ENCODE measurements at regions not wholly inside any gene's neighbourhood (a gene's known extent, or its start where the extent isn't known, plus 50 kb on each side); places are given as distances from the start of the nearest gene placed in this dataset.

- Histone ChIP-seq H3K79me2 (ENCODE audit: insufficient read depth, low read length) (no peaks in the 10 kb centered on the region), H3K9ac (ENCODE audit: insufficient read depth, low read depth, low read length) (no peak overlapping the region), H3K4me2 (ENCODE audit: low read depth, low read length) (no peak overlapping the region), H3K36me3 (replicated peaks in 1 of 2; ENCODE audit: control insufficient read depth in 1 of 2, insufficient read depth in 2 of 2, low read length in 2 of 2) (no peaks in the 10 kb centered on the region), H3K4me3 (replicated peaks in 1 of 3; ENCODE audit: insufficient read depth in 1 of 3, low read depth in 2 of 3, low read length in 3 of 3) (no peak overlapping the region), H4K20me1 (ENCODE audit: insufficient read depth, low read length) (no peaks in the 10 kb centered on the region), H3K4me1 (ENCODE audit: insufficient read depth, low read length) (no peaks in the 10 kb centered on the region), H3K27ac (ENCODE audit: extremely low read length, insufficient read depth, low read length) (no peak overlapping the region), H2AFZ (ENCODE audit: low read length) (no peak overlapping the region), H3K9me3 (ENCODE audit: low read length) (no peaks in the 10 kb centered on the region), H3K27me3 (ENCODE audit: control insufficient read depth in 1 of 2, insufficient read depth in 2 of 2, low read length in 2 of 2) (peaks cover 2 to 11% of the 10 kb centered on the region in 2 experiments; a peak in 2 of 5 replicates)
- CTCF ChIA-PET (ENCODE audit: low intra/inter-chr PET ratio, low total read pairs): no interaction called here
- POLR2A ChIA-PET: no interaction called here
- DNase-seq (ENCODE audit: low spot score) (no peak), ATAC-seq (no peak), FAIRE-seq (no peak)
- in situ Hi-C loops (cut with HindIII; ENCODE audit: extremely low pct_ligation_motif_present, low pct_unique_long_range_greater_than_20kb): no loop called here
- TF ChIP-seq NR3C1 (CRISPR knock-in tag; IDR thresholded peaks at IDR 0.05): no peak
- no TSS peak for BruUV-seq (replicated peaks)
- WGBS (ENCODE audit: low lambda C conversion rate): 19% methylated on average over 11 of the region's 17 CpGs
- intact Hi-C loops (cut with micrococcal nuclease; ENCODE audit: unreplicated experiment): no loop called here
Measured at GRCh38 chr18:78146136-78147085, 833.2 kb upstream of the SALL3 start.

GRCh38 chr18:78150590-78150989 is 829.0 kb upstream of the SALL3 start:
- Histone ChIP-seq H3K4me1 (ENCODE audit: insufficient read depth, low read length) (no peaks in the 10 kb centered on the region), H3K27me3 (ENCODE audit: control insufficient read depth in 1 of 2, insufficient read depth in 2 of 2, low read length in 2 of 2) (peaks cover 2 to 17% of the 10 kb centered on the region in 2 experiments; a peak in 3 of 5 replicates), H3K4me3 (replicated peaks in 1 of 3; ENCODE audit: insufficient read depth in 1 of 3, low read depth in 2 of 3, low read length in 3 of 3) (no peak overlapping the region), H3K27ac (ENCODE audit: extremely low read length, insufficient read depth, low read length) (no peak overlapping the region), H3K9ac (ENCODE audit: insufficient read depth, low read depth, low read length) (no peak overlapping the region), H2AFZ (ENCODE audit: low read length) (no peak overlapping the region), H3K79me2 (ENCODE audit: insufficient read depth, low read length) (no peaks in the 10 kb centered on the region), H3K4me2 (ENCODE audit: low read depth, low read length) (no peak overlapping the region), H3K36me3 (replicated peaks in 1 of 2; ENCODE audit: control insufficient read depth in 1 of 2, insufficient read depth in 2 of 2, low read length in 2 of 2) (no peaks in the 10 kb centered on the region), H3K9me3 (ENCODE audit: low read length) (no peaks in the 10 kb centered on the region), H4K20me1 (ENCODE audit: insufficient read depth, low read length) (no peaks in the 10 kb centered on the region)
- in situ Hi-C loops (cut with HindIII; ENCODE audit: extremely low pct_ligation_motif_present, low pct_unique_long_range_greater_than_20kb): no loop called here
- no TSS peak for BruUV-seq (replicated peaks)
- TF ChIP-seq SRSF4 (IDR thresholded peaks at IDR 0.05; ENCODE audit: low read depth, low read length, poor library complexity, severe bottlenecking) (no peak), ZFP62 (CRISPR knock-in tag; IDR thresholded peaks at IDR 0.05) (no peak), MEIS1 (CRISPR knock-in tag; IDR thresholded peaks at IDR 0.05; ENCODE audit: borderline replicate concordance) (no peak), ZNF878 (CRISPR knock-in tag; IDR thresholded peaks at IDR 0.05) (no peak), ZNF567 (CRISPR knock-in tag; IDR thresholded peaks at IDR 0.05; ENCODE audit: borderline replicate concordance) (no peak), HMGA1 (CRISPR knock-in tag; conservative IDR thresholded peaks at IDR 0.05) (no peak), ZNF30 (CRISPR knock-in tag; IDR thresholded peaks at IDR 0.05) (no peak), ZBTB1 (CRISPR knock-in tag; IDR thresholded peaks at IDR 0.05; ENCODE audit: borderline replicate concordance) (no peak), SP4 (CRISPR knock-in tag; IDR thresholded peaks at IDR 0.05) (no peak)
- TF ChIP-seq, protein P1, sequence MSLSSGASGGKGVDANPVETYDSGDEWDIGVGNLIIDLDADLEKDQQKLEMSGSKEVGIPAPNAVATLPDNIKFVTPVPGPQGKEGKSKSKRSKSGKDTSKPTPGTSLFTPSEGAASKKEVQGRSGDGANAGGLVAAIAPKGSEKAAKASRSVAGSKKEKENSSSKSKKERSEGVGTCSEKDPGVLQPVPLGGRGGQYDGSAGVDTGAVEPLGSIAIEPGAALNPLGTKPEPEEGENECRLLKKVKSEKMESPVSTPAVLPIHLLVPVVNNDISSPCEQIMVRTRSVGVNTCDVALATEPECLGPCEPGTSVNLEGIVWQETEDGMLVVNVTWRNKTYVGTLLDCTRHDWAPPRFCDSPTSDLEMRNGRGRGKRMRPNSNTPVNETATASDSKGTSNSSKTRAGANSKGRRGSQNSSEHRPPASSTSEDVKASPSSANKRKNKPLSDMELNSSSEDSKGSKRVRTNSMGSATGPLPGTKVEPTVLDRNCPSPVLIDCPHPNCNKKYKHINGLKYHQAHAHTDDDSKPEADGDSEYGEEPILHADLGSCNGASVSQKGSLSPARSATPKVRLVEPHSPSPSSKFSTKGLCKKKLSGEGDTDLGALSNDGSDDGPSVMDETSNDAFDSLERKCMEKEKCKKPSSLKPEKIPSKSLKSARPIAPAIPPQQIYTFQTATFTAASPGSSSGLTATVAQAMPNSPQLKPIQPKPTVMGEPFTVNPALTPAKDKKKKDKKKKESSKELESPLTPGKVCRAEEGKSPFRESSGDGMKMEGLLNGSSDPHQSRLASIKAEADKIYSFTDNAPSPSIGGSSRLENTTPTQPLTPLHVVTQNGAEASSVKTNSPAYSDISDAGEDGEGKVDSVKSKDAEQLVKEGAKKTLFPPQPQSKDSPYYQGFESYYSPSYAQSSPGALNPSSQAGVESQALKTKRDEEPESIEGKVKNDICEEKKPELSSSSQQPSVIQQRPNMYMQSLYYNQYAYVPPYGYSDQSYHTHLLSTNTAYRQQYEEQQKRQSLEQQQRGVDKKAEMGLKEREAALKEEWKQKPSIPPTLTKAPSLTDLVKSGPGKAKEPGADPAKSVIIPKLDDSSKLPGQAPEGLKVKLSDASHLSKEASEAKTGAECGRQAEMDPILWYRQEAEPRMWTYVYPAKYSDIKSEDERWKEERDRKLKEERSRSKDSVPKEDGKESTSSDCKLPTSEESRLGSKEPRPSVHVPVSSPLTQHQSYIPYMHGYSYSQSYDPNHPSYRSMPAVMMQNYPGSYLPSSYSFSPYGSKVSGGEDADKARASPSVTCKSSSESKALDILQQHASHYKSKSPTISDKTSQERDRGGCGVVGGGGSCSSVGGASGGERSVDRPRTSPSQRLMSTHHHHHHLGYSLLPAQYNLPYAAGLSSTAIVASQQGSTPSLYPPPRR (CRISPR knock-in tag; IDR thresholded peaks at IDR 0.05; ENCODE audit: borderline replicate concordance): no peak
- TF ChIP-seq, protein P2, sequence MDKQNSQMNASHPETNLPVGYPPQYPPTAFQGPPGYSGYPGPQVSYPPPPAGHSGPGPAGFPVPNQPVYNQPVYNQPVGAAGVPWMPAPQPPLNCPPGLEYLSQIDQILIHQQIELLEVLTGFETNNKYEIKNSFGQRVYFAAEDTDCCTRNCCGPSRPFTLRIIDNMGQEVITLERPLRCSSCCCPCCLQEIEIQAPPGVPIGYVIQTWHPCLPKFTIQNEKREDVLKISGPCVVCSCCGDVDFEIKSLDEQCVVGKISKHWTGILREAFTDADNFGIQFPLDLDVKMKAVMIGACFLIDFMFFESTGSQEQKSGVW (CRISPR knock-in tag; IDR thresholded peaks at IDR 0.05; ENCODE audit: borderline replicate concordance): no peak
- DNase-seq (ENCODE audit: low spot score) (no peak), ATAC-seq (no peak), FAIRE-seq (no peak)
- CTCF ChIA-PET (ENCODE audit: low intra/inter-chr PET ratio, low total read pairs): no interaction called here
- WGBS (ENCODE audit: low lambda C conversion rate): 3% methylated on average over 7 of the region's 7 CpGs
- intact Hi-C loops (cut with micrococcal nuclease; ENCODE audit: unreplicated experiment): no loop called here
- POLR2A ChIA-PET: no interaction called here

Data from HepG2 (cell line).